H9 (cell line): ENCODE measurements at regions not wholly inside any gene's neighbourhood (a gene's known extent, or its start where the extent isn't known, plus 50 kb on each side); places are given as distances from the start of the nearest gene placed in this dataset.

Source experiments
- DNase-seq: peaks from one replicate; pipeline ENCODE4 v3.0.0-alpha.2; 2017
- H2AFZ ChIP-seq: one replicate; pipeline ENCODE4 v1.6.1; 2013; ENCODE audit warnings: mild to moderate bottlenecking, low read length, control low read depth, moderate library complexity
- H2AK5ac ChIP-seq: 2 replicates; pipeline ENCODE4 v1.6.1; 2013; ENCODE audit warnings: low read length, control low read depth, mixed read lengths; ENCODE audit not compliant: insufficient read length
- H2BK120ac ChIP-seq: one replicate; pipeline ENCODE4 v1.6.1; 2013; ENCODE audit warnings: low read depth, mild to moderate bottlenecking, low read length, control low read depth, inconsistent platforms; ENCODE audit not compliant: poor library complexity, severe bottlenecking
- H2BK12ac ChIP-seq: 2 replicates; pipeline ENCODE4 v1.6.1; 2013; ENCODE audit warnings: low read length, control low read depth, mixed read lengths, low read depth; ENCODE audit not compliant: insufficient read length
- H2BK15ac ChIP-seq: 2 replicates; pipeline ENCODE4 v1.6.1; 2013; ENCODE audit warnings: low read depth, low read length, control low read depth
- H2BK20ac ChIP-seq: one replicate; pipeline ENCODE4 v1.6.1; 2013; ENCODE audit warnings: low read depth, mild to moderate bottlenecking, low read length, control low read depth, inconsistent platforms; ENCODE audit not compliant: poor library complexity, severe bottlenecking
- H2BK5ac ChIP-seq: 2 replicates; pipeline ENCODE4 v1.6.1; 2013; ENCODE audit warnings: low read length, control low read depth, mixed read lengths; ENCODE audit not compliant: insufficient read length
- H3K14ac ChIP-seq: 2 replicates; pipeline ENCODE4 v1.6.1; 2013; ENCODE audit warnings: low read length, control low read depth; ENCODE audit not compliant: insufficient read depth
- H3K18ac ChIP-seq: 2 replicates; pipeline ENCODE4 v1.6.1; 2013; ENCODE audit warnings: low read depth, mild to moderate bottlenecking, mixed read lengths, low read length, control low read depth; ENCODE audit not compliant: insufficient read length
- H3K23ac ChIP-seq: 2 replicates; pipeline ENCODE4 v1.6.1; 2013; ENCODE audit warnings: low read length, control low read depth, mixed read lengths, low read depth; ENCODE audit not compliant: insufficient read length
- H3K23me2 ChIP-seq: 2 replicates; pipeline ENCODE4 v1.6.1; 2013; ENCODE audit warnings: low read depth, mild to moderate bottlenecking, mixed read lengths, low read length, control low read depth; ENCODE audit not compliant: insufficient read length, poor library complexity, severe bottlenecking
- H3K27ac ChIP-seq: 2 replicates; pipeline ENCODE4 v1.5.1; 2013; ENCODE audit warnings: low read length, control low read depth, mixed read lengths, low read depth; ENCODE audit not compliant: insufficient read length
- H3K27me3 ChIP-seq: 2 replicates; pipeline ENCODE4 v1.6.1; 2013; ENCODE audit warnings: low read length, control low read depth, inconsistent platforms; ENCODE audit not compliant: insufficient read depth
- H3K4ac ChIP-seq: 2 replicates; pipeline ENCODE4 v1.6.1; 2013; ENCODE audit warnings: low read depth, mild to moderate bottlenecking, control low read depth, inconsistent platforms, low read length, moderate library complexity
- H3K4me1 ChIP-seq: 2 replicates; pipeline ENCODE4 v1.6.1; 2013; ENCODE audit warnings: low read length, control low read depth, inconsistent platforms; ENCODE audit not compliant: insufficient read depth
- H3K4me2 ChIP-seq: 2 replicates; pipeline ENCODE4 v1.6.1; 2013; ENCODE audit warnings: low read length, control low read depth, mixed read lengths; ENCODE audit not compliant: insufficient read length, insufficient read depth
- H3K56ac ChIP-seq: 2 replicates; pipeline ENCODE4 v1.6.1; 2013; ENCODE audit warnings: low read depth, mild to moderate bottlenecking, mixed read lengths, low read length, control low read depth; ENCODE audit not compliant: insufficient read length
- H3K79me1 ChIP-seq: 2 replicates; pipeline ENCODE4 v1.6.1; 2013; ENCODE audit warnings: low read depth, mild to moderate bottlenecking, moderate library complexity, low read length, control low read depth, inconsistent platforms; ENCODE audit not compliant: insufficient read depth, poor library complexity, severe bottlenecking
- H3K79me2 ChIP-seq: 2 replicates; pipeline ENCODE4 v1.6.1; 2013; ENCODE audit warnings: low read length, control low read depth, inconsistent platforms; ENCODE audit not compliant: insufficient read depth
- H3K9ac ChIP-seq: 2 replicates; pipeline ENCODE4 v1.6.1; 2013; ENCODE audit warnings: low read length, control low read depth, mixed read lengths; ENCODE audit not compliant: insufficient read length; ENCODE audit errors: extremely low read depth
- H3K9me3 ChIP-seq: one replicate; pipeline ENCODE4 v1.6.1; 2013; ENCODE audit warnings: low read depth, low read length, inconsistent platforms; ENCODE audit not compliant: control insufficient read depth
- H3T11ph ChIP-seq: one replicate; pipeline ENCODE4 v1.6.1; 2013; ENCODE audit warnings: mild to moderate bottlenecking, low read length, control low read depth, inconsistent platforms
- H4K20me1 ChIP-seq: one replicate; pipeline ENCODE4 v1.6.1; 2013; ENCODE audit not compliant: control insufficient read depth, insufficient read length, insufficient read depth
- H4K5ac ChIP-seq: 2 replicates; pipeline ENCODE4 v1.6.1; 2013; ENCODE audit warnings: low read depth, mild to moderate bottlenecking, mixed read lengths, low read length, control low read depth; ENCODE audit not compliant: insufficient read length
- H4K8ac ChIP-seq: replicated peaks from 2 replicates; pipeline ENCODE4 v1.6.1; 2013; ENCODE audit warnings: low read length, control low read depth, mixed read lengths, low read depth; ENCODE audit not compliant: insufficient read length
- H4K91ac ChIP-seq: 2 replicates; pipeline ENCODE4 v1.6.1; 2013; ENCODE audit warnings: low read depth, mild to moderate bottlenecking, moderate library complexity, mixed read lengths, low read length, control low read depth; ENCODE audit not compliant: insufficient read length
- H3K27ac Mint-ChIP-seq, 3 experiments: 2 replicates in 2 of 3; 3 replicates in 1 of 3; pipeline ENCODE4 v1.8.0; 2020 to 2021; ENCODE audit warnings: mixed read lengths in 3 of 3, mild to moderate bottlenecking in 1 of 3, moderate library complexity in 1 of 3
- H3K27me3 Mint-ChIP-seq: 2 replicates; pipeline ENCODE4 v1.8.0; 2021; ENCODE audit warnings: low read depth, mild to moderate bottlenecking, moderate library complexity, mixed read lengths
- H3K36me3 Mint-ChIP-seq, 3 experiments: 2 replicates in 2 of 3; 3 replicates in 1 of 3; pipeline ENCODE4 v1.8.0; 2020 to 2021; ENCODE audit warnings: low read depth in 3 of 3, mixed read lengths in 3 of 3; ENCODE audit not compliant: insufficient read depth in 1 of 3
- H3K4me1 Mint-ChIP-seq, 2 experiments: 2 replicates each; pipeline ENCODE4 v1.8.0; 2020; ENCODE audit warnings: mixed read lengths in 2 of 2
- H3K4me3 Mint-ChIP-seq, 2 experiments: 2 replicates in 1 of 2; 3 replicates in 1 of 2; pipeline ENCODE4 v1.8.0; 2020 to 2021; ENCODE audit warnings: mild to moderate bottlenecking in 2 of 2, mixed read lengths in 2 of 2, moderate library complexity in 1 of 2
- H3K9me3 Mint-ChIP-seq, 2 experiments: 2 replicates in 1 of 2; 3 replicates in 1 of 2; pipeline ENCODE4 v1.8.0; 2020; ENCODE audit warnings: mild to moderate bottlenecking in 2 of 2, mixed read lengths in 2 of 2, moderate library complexity in 1 of 2
- CTCF ChIP-seq: fragments of 200-600 bp; sonication (generic); conservative IDR thresholded peaks from 3 replicates; pipeline ENCODE4 v1.8.0; 2021; ENCODE audit warnings: antibody characterized with exemption, mild to moderate bottlenecking
- WGBS: extraction: QIAGEN DNeasy Blood & Tissue Kit; methylation state at CpG from one replicate; pipeline ENCODE4 v1.1.7; 2013; ENCODE audit warnings: missing lambda C conversion rate, low lambda C conversion rate, mixed read lengths; ENCODE audit not compliant: insufficient read length; ENCODE audit errors: extremely low coverage; 5-methylcytosine and 5-hydroxymethylcytosine counted together

- no peak overlapping the region for H2BK12ac ChIP-seq
- H4K20me1 ChIP-seq, result no peaks in the 10 kb centered on the region
- H3K4me2 ChIP-seq, result no peak overlapping the region
- H4K91ac ChIP-seq, result no peak overlapping the region
- H3K4me1 ChIP-seq, result no peaks in the 10 kb centered on the region
- no peak overlapping the region for H2BK5ac ChIP-seq
- H3K14ac ChIP-seq, result no peak overlapping the region
- H2BK20ac ChIP-seq, result no peak overlapping the region
- H3K27me3 Mint-ChIP-seq, result no peaks in the 10 kb centered on the region; the same call in 1 of the 2 replicates
- H3K9me3 ChIP-seq, result no peaks in the 10 kb centered on the region
- no peak overlapping the region for H2AFZ ChIP-seq
- H3K18ac ChIP-seq, result no peak overlapping the region
- no peak overlapping the region for H3K4me3 Mint-ChIP-seq
- H2BK15ac ChIP-seq, result no peak overlapping the region
- H3K9ac ChIP-seq, result no peak overlapping the region
- H3K23me2 ChIP-seq, result no peaks in the 10 kb centered on the region
- no peak overlapping the region for H2AK5ac ChIP-seq
- no peak overlapping the region for H4K5ac ChIP-seq
- H3K9me3 Mint-ChIP-seq, result peaks cover 0 to 10% of the 10 kb centered on the region in 2 experiments; a peak in 4 of 5 replicates
- TF ChIP-seq CTCF, result no peak
- no peaks in the 10 kb centered on the region for H3K79me2 ChIP-seq
- no peak overlapping the region for H2BK120ac ChIP-seq
- peaks cover 0 to 2% of the 10 kb centered on the region in 2 experiments; a peak in 1 of 4 replicates for H3K4me1 Mint-ChIP-seq
- H3K56ac ChIP-seq, result no peak overlapping the region
- H3K36me3 Mint-ChIP-seq, result peaks cover 0 to 3% (median 1%) of the 10 kb centered on the region in 3 experiments; a peak in 1 of 7 replicates
- no peak overlapping the region for H3K27ac ChIP-seq
- H3K4ac ChIP-seq, result no peak overlapping the region
- no peak overlapping the region for H3K27ac Mint-ChIP-seq
- no peak for DNase-seq
- H4K8ac ChIP-seq, result no peak overlapping the region
- H3T11ph ChIP-seq, result no peak overlapping the region
- no peaks in the 10 kb centered on the region for H3K27me3 ChIP-seq
- no peak overlapping the region for H3K23ac ChIP-seq
- no peaks in the 10 kb centered on the region for H3K79me1 ChIP-seq
- no CpG with 5 or more reads among the region's 4 CpGs for WGBS
Observed at GRCh38 chr2:67660015-67660602, 263.0 kb downstream of the ETAA1 start.
